H1 (cell line): ENCODE measurements at regions not wholly inside any gene's neighbourhood (a gene's known extent, or its start where the extent isn't known, plus 50 kb on each side); places are given as distances from the start of the nearest gene placed in this dataset.

Experiments
- CTCF ChIA-PET: fragments of 300-600 bp; sonication (Branson Sonifier 250); formaldehyde crosslinking; loops from one replicate; lab custom pipeline; 2021; ENCODE audit not compliant: partially characterized antibody; lab: Charles Lee
- POLR2A ChIA-PET: fragments of 300-600 bp; sonication (Branson Sonifier 250); formaldehyde crosslinking; loops from one replicate; lab custom pipeline; 2021; ENCODE audit warnings: inconsistent platforms; ENCODE audit not compliant: partially characterized antibody; lab: Charles Lee
- DNase-seq, 2 experiments: peaks; one replicate each; pipeline versions ENCODE4 v3.0.0 to v3.0.0-alpha.2; 2010 to 2022; ENCODE audit warnings: low spot score in 2 of 2, low read depth in 1 of 2, mixed read lengths in 1 of 2
- FAIRE-seq: peaks from 2 replicates; lab custom pipeline; 2011; peaks lifted over from hg19 to GRCh38; lab: Jason Lieb, UNC
- H2AFZ ChIP-seq: 2 replicates; pipeline ENCODE4 v1.8.1; 2012; ENCODE audit warnings: low read length, inconsistent platforms
- H2AK5ac ChIP-seq: 2 replicates; pipeline ENCODE4 v1.6.1; 2013; ENCODE audit warnings: low read depth, low read length
- H2BK120ac ChIP-seq: replicated peaks from 2 replicates; pipeline ENCODE3; 2013; ENCODE audit warnings: low read depth, low read length, inconsistent platforms
- H2BK12ac ChIP-seq: 2 replicates; pipeline ENCODE4 v1.6.1; 2013; ENCODE audit warnings: low read depth, low read length
- H2BK15ac ChIP-seq: 2 replicates; pipeline ENCODE4 v1.6.1; 2013; ENCODE audit warnings: low read length
- H2BK20ac ChIP-seq: 2 replicates; pipeline ENCODE4 v1.6.1; 2013; ENCODE audit warnings: low read length
- H2BK5ac ChIP-seq: 2 replicates; pipeline ENCODE4 v1.6.1; 2013; ENCODE audit warnings: low read depth, low read length
- H3K14ac ChIP-seq: 2 replicates; pipeline ENCODE4 v1.6.1; 2013; ENCODE audit warnings: inconsistent platforms; ENCODE audit not compliant: insufficient read length
- H3K18ac ChIP-seq: 2 replicates; pipeline ENCODE4 v1.6.1; 2013; ENCODE audit warnings: low read length; ENCODE audit errors: extremely low read depth
- H3K23ac ChIP-seq: 2 replicates; pipeline ENCODE4 v1.6.1; 2013; ENCODE audit warnings: inconsistent platforms; ENCODE audit not compliant: insufficient read length
- H3K23me2 ChIP-seq: 2 replicates; pipeline ENCODE4 v1.6.1; 2013; ENCODE audit warnings: low read depth, low read length
- H3K27ac ChIP-seq: 2 replicates; pipeline ENCODE4 v1.6.1; 2011; ENCODE audit warnings: low read depth, low read length, inconsistent platforms
- H3K27me3 ChIP-seq, 4 experiments: replicated peaks in 1 of 4; 1 replicate in 1 of 4; 2 replicates in 3 of 4; pipeline versions ENCODE4 v1.6.1 to v1.8.1; 2011 to 2013; ENCODE audit warnings: low read length in 3 of 4, mild to moderate bottlenecking in 3 of 4, inconsistent platforms in 2 of 4, mixed read lengths in 2 of 4, moderate library complexity in 1 of 4; ENCODE audit not compliant: control insufficient read depth in 3 of 4, insufficient read depth in 3 of 4; ENCODE audit errors: extremely low read depth in 1 of 4
- H3K36me3 ChIP-seq, 4 experiments: 2 replicates each; pipeline versions ENCODE4 v1.6.1 to v1.8.1; 2011 to 2013; ENCODE audit warnings: mild to moderate bottlenecking in 4 of 4, low read length in 3 of 4, moderate library complexity in 2 of 4, control low read depth in 1 of 4, inconsistent platforms in 1 of 4; ENCODE audit not compliant: insufficient read depth in 4 of 4, control insufficient read depth in 2 of 4
- H3K4ac ChIP-seq: replicated peaks from 2 replicates; pipeline ENCODE3; 2013; ENCODE audit warnings: low read length, low read depth, mixed read lengths, inconsistent platforms; ENCODE audit not compliant: insufficient read length
- H3K4me1 ChIP-seq, 4 experiments: replicated peaks in 1 of 4; 1 replicate in 1 of 4; 2 replicates in 3 of 4; pipeline versions ENCODE4 v1.6.1 to v1.8.1; 2011 to 2013; ENCODE audit warnings: low read length in 3 of 4, inconsistent platforms in 2 of 4, mixed read lengths in 1 of 4; ENCODE audit not compliant: insufficient read depth in 4 of 4, control insufficient read depth in 3 of 4
- H3K4me2 ChIP-seq, 2 experiments: 2 replicates each; pipeline versions ENCODE4 v1.6.1 to v1.8.1; 2011 to 2013; ENCODE audit warnings: low read depth in 2 of 2, low read length in 2 of 2, control low read depth in 1 of 2, inconsistent platforms in 1 of 2, mild to moderate bottlenecking in 1 of 2; ENCODE audit not compliant: insufficient read depth in 1 of 2
- H3K4me3 ChIP-seq, 4 experiments: fragments of 200-600, 300-600 bp in 1 of 4; sonication (generic), shearing (Covaris generic), sonication (Bioruptor Twin) in 1 of 4; 2 replicates each; pipeline versions ENCODE4 v1.5.1 to v1.8.1; 2011 to 2016; ENCODE audit warnings: low read length in 4 of 4, low read depth in 3 of 4, control low read depth in 2 of 4, inconsistent platforms in 2 of 4, mild to moderate bottlenecking in 2 of 4, mixed read lengths in 1 of 4, moderate library complexity in 1 of 4; ENCODE audit not compliant: insufficient read depth in 2 of 4; ENCODE audit errors: extremely low read depth in 1 of 4
- H3K56ac ChIP-seq: replicated peaks from 2 replicates; pipeline ENCODE3; 2013; ENCODE audit warnings: low read depth, mild to moderate bottlenecking, mixed read lengths, low read length, inconsistent platforms; ENCODE audit not compliant: insufficient read length
- H3K79me1 ChIP-seq: 2 replicates; pipeline ENCODE4 v1.6.1; 2013; ENCODE audit warnings: low read depth, low read length, control low read depth
- H3K79me2 ChIP-seq, 2 experiments: 2 replicates each; pipeline versions ENCODE4 v1.6.1 to v1.8.1; 2012 to 2013; ENCODE audit warnings: low read length in 2 of 2, mild to moderate bottlenecking in 2 of 2, inconsistent platforms in 1 of 2; ENCODE audit not compliant: insufficient read depth in 2 of 2, control insufficient read depth in 1 of 2
- H3K9ac ChIP-seq, 4 experiments: replicated peaks in 1 of 4; 1 replicate in 1 of 4; 2 replicates in 3 of 4; pipeline versions ENCODE4 v1.6.1 to v1.8.1; 2011 to 2013; ENCODE audit warnings: low read depth in 3 of 4, low read length in 3 of 4, control low read depth in 2 of 4, mild to moderate bottlenecking in 2 of 4, moderate library complexity in 2 of 4, inconsistent platforms in 1 of 4; ENCODE audit errors: extremely low read depth in 1 of 4
- H3K9me3 ChIP-seq, 2 experiments: 2 replicates each; pipeline versions ENCODE4 v1.6.1 to v1.8.1; 2012 to 2013; ENCODE audit warnings: mild to moderate bottlenecking in 2 of 2, moderate library complexity in 2 of 2, control low read depth in 1 of 2, inconsistent platforms in 1 of 2, low read depth in 1 of 2, low read length in 1 of 2, mixed read lengths in 1 of 2; ENCODE audit not compliant: insufficient read depth in 2 of 2
- H4K20me1 ChIP-seq, 2 experiments: replicated peaks in 1 of 2; 2 replicates each; pipeline versions ENCODE3 to v1.8.1; 2011 to 2013; ENCODE audit warnings: inconsistent platforms in 2 of 2, low read length in 2 of 2, mild to moderate bottlenecking in 1 of 2; ENCODE audit not compliant: insufficient read depth in 2 of 2, control insufficient read depth in 1 of 2
- H4K5ac ChIP-seq: 2 replicates; pipeline ENCODE4 v1.6.1; 2013; ENCODE audit warnings: low read length, low read depth, mixed read lengths, inconsistent platforms; ENCODE audit not compliant: insufficient read length
- H4K8ac ChIP-seq: 2 replicates; pipeline ENCODE4 v1.8.0; 2013; ENCODE audit warnings: mild to moderate bottlenecking, moderate library complexity, low read length, inconsistent platforms; ENCODE audit not compliant: insufficient read depth; ENCODE audit errors: extremely low read depth
- H4K91ac ChIP-seq: replicated peaks from 2 replicates; pipeline ENCODE3; 2013; ENCODE audit warnings: low read length, mixed read lengths, inconsistent platforms; ENCODE audit not compliant: insufficient read length
- ASH2L ChIP-seq: fragments of 200-600, 300-600 bp; sonication (generic); IDR thresholded peaks from one replicate; pipeline ENCODE4 v1.7.1; 2017; ENCODE audit warnings: low read length
- CTBP2 ChIP-seq: IDR thresholded peaks from 2 replicates; pipeline ENCODE4 v1.7.0; 2011; ENCODE audit warnings: borderline replicate concordance, mild to moderate bottlenecking, moderate library complexity, mixed read lengths, low read length; ENCODE audit not compliant: insufficient read depth, insufficient read length
- CTCF ChIP-seq, 3 experiments: IDR thresholded peaks; 1 replicate in 2 of 3; 2 replicates in 1 of 3; pipeline versions ENCODE4 v1.5.1 to v1.6.1; 2011; ENCODE audit warnings: low read length in 3 of 3, mild to moderate bottlenecking in 3 of 3, inconsistent platforms in 2 of 3, low read depth in 1 of 3, moderate library complexity in 1 of 3; ENCODE audit not compliant: insufficient read depth in 1 of 3; ENCODE audit errors: control extremely low read depth in 1 of 3
- EZH2 ChIP-seq: fragments of 200-600 bp; sonication (generic); IDR thresholded peaks from 2 replicates; pipeline ENCODE4 v1.7.1; 2012; ENCODE audit warnings: low read depth, mild to moderate bottlenecking, moderate library complexity, low read length, inconsistent platforms; ENCODE audit not compliant: severe bottlenecking
- MAX ChIP-seq: IDR thresholded peaks from 2 replicates; pipeline ENCODE4 v1.6.1; 2012; ENCODE audit warnings: inconsistent platforms
- POU5F1 ChIP-seq: IDR thresholded peaks from 2 replicates; pipeline ENCODE4 v1.6.1; 2011; ENCODE audit warnings: low read depth, mild to moderate bottlenecking, low read length, moderate library complexity
- TAF1 ChIP-seq: IDR thresholded peaks from 2 replicates; pipeline ENCODE4 v1.6.1; 2011; ENCODE audit warnings: mild to moderate bottlenecking, low read depth, low read length
- TAF7 ChIP-seq: optimal IDR thresholded peaks from 2 replicates; pipeline ENCODE3; 2011; ENCODE audit warnings: low read depth, mild to moderate bottlenecking, inconsistent platforms, low read length, moderate library complexity, borderline replicate concordance
- TEAD4 ChIP-seq: IDR thresholded peaks from 2 replicates; pipeline ENCODE4 v1.6.1; 2012; ENCODE audit warnings: low read depth, low read length, inconsistent platforms, mixed read lengths
- WGBS, 2 experiments: shearing (Covaris generic) in 1 of 2; methylation state at CpG; one replicate each; pipeline versions ENCODE4 v1.1.6 to v1.1.7; 2013 to 2015; ENCODE audit warnings: low lambda C conversion rate in 2 of 2, mixed read lengths in 2 of 2, inconsistent platforms in 1 of 2, low coverage in 1 of 2, missing lambda C conversion rate in 1 of 2; ENCODE audit not compliant: insufficient replicate concordance in 2 of 2, insufficient coverage in 1 of 2, insufficient read length in 1 of 2; ENCODE audit errors: extremely low coverage in 1 of 2, missing lambda C conversion rate in 1 of 2; 5-methylcytosine and 5-hydroxymethylcytosine counted together

DNA sequence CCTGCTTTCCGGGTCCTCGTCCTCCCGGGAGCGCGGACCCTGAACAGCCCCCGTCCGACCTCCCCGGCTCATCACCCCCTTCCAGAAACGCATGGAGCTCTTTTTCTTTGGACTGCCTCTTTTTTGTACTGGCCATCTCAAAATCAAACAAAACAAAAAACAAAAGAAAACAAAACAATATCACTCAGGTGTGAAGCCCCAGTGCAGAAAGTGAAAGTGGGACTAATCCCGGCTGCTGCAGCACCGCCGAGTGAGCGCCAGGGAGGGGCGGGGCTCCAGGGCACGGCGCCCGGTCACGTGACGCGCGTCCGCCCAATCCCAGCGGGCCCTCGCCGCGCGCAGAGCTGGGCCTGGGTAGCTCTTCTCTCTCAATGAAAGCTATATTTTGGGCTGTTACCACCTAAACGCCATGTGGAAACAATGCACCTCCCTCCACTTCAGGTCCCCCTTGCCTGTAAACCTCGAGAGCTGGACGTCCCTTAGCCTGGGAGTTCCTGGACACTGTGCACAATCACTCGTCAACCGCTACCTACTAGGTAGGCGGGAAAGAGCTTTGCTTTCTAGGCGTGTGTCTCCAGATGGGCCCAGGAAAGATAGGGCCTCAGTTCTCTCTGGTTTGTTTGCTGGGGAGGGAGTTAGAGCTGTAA, 93.7 kb upstream of the PRDM1 start:
- H2BK120ac ChIP-seq = no peak overlapping the region
- H4K91ac ChIP-seq = no peak overlapping the region
- H4K20me1 ChIP-seq = peaks cover 0 to 1% of the 10 kb centered on the region in 2 experiments
- no peak overlapping the region for H4K5ac ChIP-seq
- H3K36me3 ChIP-seq = no peaks in the 10 kb centered on the region
- H2BK20ac ChIP-seq = 0 out of 2 replicates have a peak overlapping the region, but pooled peaks have one; percentile 16
- no peak overlapping the region for H3K27ac ChIP-seq
- no peak overlapping the region for H3K56ac ChIP-seq
- FAIRE-seq = no peak
- H3K27me3 ChIP-seq = peaks cover 59 to 98% (median 84%) of the 10 kb centered on the region in 4 experiments
- WGBS, 2 experiments = 1% methylated on average over 34 of the region's 34 CpGs; no CpG with 5 or more reads in 1 of the 2 experiments
- peak overlapping the region in 1 of 4 experiments; percentile 71; a peak in 1 of 7 replicates for H3K9ac ChIP-seq
- H2BK15ac ChIP-seq = no peak overlapping the region
- no peak overlapping the region for H3K14ac ChIP-seq
- CTCF ChIA-PET = interaction anchor here (0.5 to 3.3 kb wide), 13 partner anchors 10 to 902 kb away, joined by 3 to 8 read pairs (median 5); partner anchors contain the start of gene PRDM1
- H3K79me1 ChIP-seq = no peaks in the 10 kb centered on the region
- H3K4me3 ChIP-seq = peak overlapping the region; percentile 53 to 88 (median 70)
- H2BK5ac ChIP-seq = no peak overlapping the region
- no peaks in the 10 kb centered on the region for H3K79me2 ChIP-seq
- H3K23ac ChIP-seq = no peak overlapping the region
- peak overlapping the region; percentile 63; the same call in 1 of the 2 replicates for H4K8ac ChIP-seq
- H3K18ac ChIP-seq = no peak overlapping the region; the same call in 1 of the 2 replicates
- POLR2A ChIA-PET = interaction anchor here (0.8 to 1.8 kb wide), 9 partner anchors 9 to 97 kb away, joined by 3 to 10 read pairs (median 3); partner anchors contain the start of gene PRDM1
- no peaks in the 10 kb centered on the region for H3K9me3 ChIP-seq
- H2AK5ac ChIP-seq = no peak overlapping the region
- peak overlapping the region; percentile 95 for H2BK12ac ChIP-seq
- DNase-seq = peak in 1 of 2 experiments; percentile 91
- peak overlapping the region; percentile 100 for H3K4me2 ChIP-seq
- H3K23me2 ChIP-seq = peaks cover 26% of the 10 kb centered on the region
- H3K4me1 ChIP-seq = peaks cover 0 to 16% (median 7%) of the 10 kb centered on the region in 4 experiments; a peak in 6 of 7 replicates
- H2AFZ ChIP-seq = peak overlapping the region; percentile 99
- no peak overlapping the region for H3K4ac ChIP-seq
- TF ChIP-seq POU5F1 = no peak
- TF ChIP-seq ASH2L = peak; percentile 75
- TF ChIP-seq CTBP2 = no peak
- peak; percentile 80 for TF ChIP-seq MAX
- no peak for TF ChIP-seq TAF1
- no peak for TF ChIP-seq TEAD4
- no peak for TF ChIP-seq TAF7
- TF ChIP-seq CTCF (IDR thresholded peaks at IDR 0.05; ENCODE audit: control extremely low read depth in 1 of 3, insufficient read depth in 1 of 3, low read depth in 1 of 3, low read length in 3 of 3) = no peak
- peak; percentile 66 for TF ChIP-seq EZH2
